Large intestine (tissue), 3 donors: ENCODE measurements at regions not wholly inside any gene's neighbourhood (a gene's known extent, or its start where the extent isn't known, plus 50 kb on each side); places are given as distances from the start of the nearest gene placed in this dataset.

Source experiments
- DNase-seq, 2 donors: peaks; one replicate each; pipeline versions ENCODE4 v3.0.0 to v3.0.0-alpha.2; 2013
- H3K27ac ChIP-seq: one replicate; pipeline ENCODE4 v1.5.1; 2013; ENCODE audit warnings: low read length
- H3K27me3 ChIP-seq: 2 replicates; pipeline ENCODE4 v1.6.1; 2013; ENCODE audit warnings: low read length; ENCODE audit not compliant: control insufficient read depth, insufficient read depth
- H3K36me3 ChIP-seq: 2 replicates; pipeline ENCODE4 v1.6.1; 2013; ENCODE audit warnings: low read length; ENCODE audit not compliant: control insufficient read depth, insufficient read depth
- H3K4me1 ChIP-seq: one replicate; pipeline ENCODE4 v1.6.1; 2013; ENCODE audit warnings: low read length; ENCODE audit not compliant: control insufficient read depth, insufficient read depth
- H3K4me3 ChIP-seq: one replicate; pipeline ENCODE4 v1.5.1; 2013; ENCODE audit warnings: low read length
- H3K9me3 ChIP-seq: one replicate; pipeline ENCODE4 v1.6.1; 2013; ENCODE audit warnings: mild to moderate bottlenecking, low read depth, low read length, moderate library complexity; ENCODE audit not compliant: control insufficient read depth
- WGBS: methylation state at CpG from one replicate; pipeline ENCODE4 v1.1.5; 2013; ENCODE audit warnings: low lambda C conversion rate; ENCODE audit not compliant: insufficient coverage; 5-methylcytosine and 5-hydroxymethylcytosine counted together

- no peak overlapping the region for H3K27ac ChIP-seq
- peaks cover 26% of the 10 kb centered on the region for H3K4me1 ChIP-seq
- no peaks in the 10 kb centered on the region for H3K9me3 ChIP-seq
- no peaks in the 10 kb centered on the region for H3K36me3 ChIP-seq
- DNase-seq: no peak
- H3K27me3 ChIP-seq: no peaks in the 10 kb centered on the region
- no CpG with 5 or more reads among the region's 1 CpG for WGBS
- no peak overlapping the region for H3K4me3 ChIP-seq
These were observed 220.7 kb downstream of the TBC1D2B start for GRCh38 chr15:77856705-77857346.

DNA sequence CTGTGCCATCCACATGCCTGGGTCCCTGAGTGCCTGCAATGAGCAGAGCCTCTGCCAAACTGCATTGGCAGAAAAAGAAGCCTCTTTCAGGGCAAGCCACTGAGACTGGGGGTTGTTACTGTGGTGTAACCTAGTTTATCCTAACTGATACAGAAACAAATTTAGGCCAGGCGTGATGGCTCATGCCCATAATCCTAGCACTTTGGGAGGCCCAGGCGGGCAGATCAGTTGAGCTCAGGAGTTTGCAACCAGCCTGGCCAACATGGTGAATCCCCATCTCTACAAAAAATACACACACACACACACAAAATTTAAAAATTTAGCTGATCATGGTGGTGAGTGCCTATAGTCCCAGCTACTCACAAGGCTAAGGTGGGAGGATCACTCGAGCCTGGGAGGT, 221.6 kb downstream of the TBC1D2B start:
- DNase-seq: no peak
- Histone ChIP-seq H3K27me3 (no peaks in the 10 kb centered on the region), H3K4me1 (peaks cover 33% of the 10 kb centered on the region), H3K27ac (no peak overlapping the region), H3K36me3 (no peaks in the 10 kb centered on the region), H3K9me3 (no peaks in the 10 kb centered on the region), H3K4me3 (no peak overlapping the region)
- WGBS: 100% methylated on average over 1 of the region's 3 CpGs

DNA sequence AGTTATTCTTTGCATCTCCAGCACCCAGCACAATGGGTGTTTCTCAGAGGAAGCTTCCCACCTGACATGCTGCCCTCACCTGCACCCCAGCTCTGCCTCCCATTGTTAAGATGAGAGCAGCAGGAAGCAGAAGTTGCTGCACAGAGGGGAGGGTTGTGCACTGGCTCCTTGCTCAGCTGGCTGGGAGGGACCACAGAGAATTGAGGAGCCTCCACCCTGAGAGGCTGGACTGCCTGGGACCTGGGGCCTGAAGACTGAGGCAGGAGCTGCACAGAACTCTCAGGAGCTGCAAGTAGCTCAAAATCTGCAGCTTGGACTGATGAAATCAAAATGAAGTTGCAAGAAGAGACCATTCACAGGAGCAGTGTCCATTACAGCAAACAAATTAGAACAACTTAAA, 222.3 kb upstream of the LINGO1 start:
- Histone ChIP-seq H3K4me1 (peaks cover 25% of the 10 kb centered on the region), H3K27me3 (no peaks in the 10 kb centered on the region), H3K36me3 (no peaks in the 10 kb centered on the region), H3K27ac (no peak overlapping the region), H3K9me3 (no peaks in the 10 kb centered on the region), H3K4me3 (no peak overlapping the region)
- DNase-seq: no peak

DNA sequence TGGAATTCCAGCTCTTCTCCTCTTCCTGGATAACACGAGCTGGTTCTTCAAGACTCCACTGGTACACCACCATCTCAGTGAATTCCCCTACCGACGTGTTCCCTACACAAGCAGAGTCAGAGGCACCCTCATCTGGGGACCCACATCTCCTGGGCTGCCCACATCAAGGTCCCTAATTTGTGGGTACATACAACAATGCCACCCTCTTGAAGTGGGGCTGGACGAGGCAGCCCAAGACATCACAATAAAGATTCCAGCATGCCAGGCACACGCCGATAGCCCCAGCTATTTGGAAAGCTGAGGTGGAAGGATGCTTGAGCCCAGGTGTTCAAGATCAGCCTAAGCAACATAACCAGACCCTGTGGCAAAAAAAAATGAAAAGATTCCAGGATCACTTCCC, 221.2 kb upstream of the LINGO1 start:
- no peak for DNase-seq
- H3K27me3 ChIP-seq: no peaks in the 10 kb centered on the region
- WGBS: no CpG with 5 or more reads among the region's 6 CpGs
- no peaks in the 10 kb centered on the region for H3K9me3 ChIP-seq
- no peak overlapping the region for H3K27ac ChIP-seq
- no peaks in the 10 kb centered on the region for H3K36me3 ChIP-seq
- H3K4me1 ChIP-seq: peaks cover 20% of the 10 kb centered on the region
- H3K4me3 ChIP-seq: no peak overlapping the region

GRCh38 chr15:77853008-77853328, 220.3 kb upstream of the LINGO1 start:
- Histone ChIP-seq H3K27ac (no peak overlapping the region), H3K4me3 (no peak overlapping the region), H3K27me3 (no peaks in the 10 kb centered on the region), H3K36me3 (no peaks in the 10 kb centered on the region), H3K4me1 (peaks cover 20% of the 10 kb centered on the region), H3K9me3 (no peaks in the 10 kb centered on the region)
- DNase-seq: no peak
- no CpG with 5 or more reads among the region's 7 CpGs for WGBS

GRCh38 chr15:77852241-77853007, 219.7 kb upstream of the LINGO1 start:
- H3K27me3 ChIP-seq: no peaks in the 10 kb centered on the region
- peaks cover 20% of the 10 kb centered on the region for H3K4me1 ChIP-seq
- peak in 1 of 2 donors; percentile 47 for DNase-seq
- H3K9me3 ChIP-seq: no peaks in the 10 kb centered on the region
- H3K4me3 ChIP-seq: no peak overlapping the region
- peak overlapping the region; percentile 77 for H3K27ac ChIP-seq
- WGBS: no CpG with 5 or more reads among the region's 23 CpGs
- H3K36me3 ChIP-seq: no peaks in the 10 kb centered on the region

DNA sequence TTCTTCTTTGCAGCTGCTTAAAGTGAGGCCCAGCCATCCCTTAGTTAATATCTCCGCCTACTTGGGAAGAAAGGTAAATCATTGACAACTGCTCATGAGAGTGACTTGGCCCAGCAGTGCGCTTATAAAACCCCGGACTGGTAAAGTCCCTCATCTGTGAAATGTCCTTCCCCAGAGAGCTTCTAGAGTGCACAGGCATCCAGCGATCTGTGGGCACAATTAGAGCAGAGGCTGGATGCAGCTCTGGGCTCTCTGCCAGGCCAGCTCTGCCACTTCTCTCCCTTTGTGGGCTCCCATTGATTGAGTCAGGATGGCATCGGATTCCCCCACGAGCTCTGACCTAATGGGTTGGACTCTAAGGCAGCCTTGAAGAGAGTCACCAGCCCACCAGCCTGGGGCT, 219.0 kb upstream of the LINGO1 start:
- H3K4me1 ChIP-seq: peaks cover 20% of the 10 kb centered on the region
- peak; percentile 67 to 86 for DNase-seq
- H3K27me3 ChIP-seq: no peaks in the 10 kb centered on the region
- H3K9me3 ChIP-seq: no peaks in the 10 kb centered on the region
- no CpG with 5 or more reads among the region's 6 CpGs for WGBS
- H3K27ac ChIP-seq: peak overlapping the region; percentile 77
- H3K4me3 ChIP-seq: no peak overlapping the region
- no peaks in the 10 kb centered on the region for H3K36me3 ChIP-seq

DNA sequence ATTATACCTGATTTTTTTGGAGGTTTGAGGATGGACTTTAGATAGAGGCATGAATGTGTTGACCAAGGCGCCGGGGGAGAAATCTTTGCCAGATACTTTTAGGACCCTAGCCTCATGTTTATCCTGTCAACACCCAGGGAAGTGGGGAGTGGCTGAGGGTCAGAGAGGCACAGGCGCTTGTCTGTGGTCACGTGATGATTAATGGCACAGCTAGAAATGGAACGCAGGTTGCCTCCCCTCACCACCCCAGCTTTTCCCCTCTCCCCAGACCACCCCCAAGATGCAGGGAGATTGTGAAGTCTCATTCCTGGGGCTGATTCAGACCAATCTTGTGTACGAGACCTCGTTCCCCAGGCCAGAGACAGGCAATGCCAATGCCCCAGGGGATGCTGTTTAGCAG, 218.4 kb upstream of the LINGO1 start:
- no peaks in the 10 kb centered on the region for H3K36me3 ChIP-seq
- H3K27me3 ChIP-seq: no peaks in the 10 kb centered on the region
- no CpG with 5 or more reads among the region's 7 CpGs for WGBS
- H3K4me3 ChIP-seq: no peak overlapping the region
- H3K27ac ChIP-seq: peak overlapping the region; percentile 77
- DNase-seq: no peak
- no peaks in the 10 kb centered on the region for H3K9me3 ChIP-seq
- H3K4me1 ChIP-seq: peaks cover 20% of the 10 kb centered on the region

DNA sequence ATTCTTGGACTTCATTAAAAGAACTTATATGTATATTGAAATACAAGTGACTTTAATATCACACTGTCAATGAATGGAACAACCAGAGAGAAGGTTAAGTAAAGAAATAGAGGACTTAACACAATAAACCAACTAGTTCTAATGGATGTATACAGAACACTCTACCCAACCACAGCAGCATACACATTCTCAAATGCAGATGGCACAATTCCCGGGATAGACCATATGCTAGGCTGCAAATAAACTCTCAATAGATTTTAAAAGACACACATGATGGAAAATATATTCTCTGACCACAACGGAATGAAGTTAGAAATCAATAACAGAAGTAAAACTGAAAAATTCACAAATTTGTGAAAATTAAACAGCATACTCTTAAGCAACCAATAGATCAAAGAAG, 214.3 kb upstream of the LINGO1 start:
- Histone ChIP-seq H3K4me1 (peaks cover 14% of the 10 kb centered on the region), H3K9me3 (peaks cover 5% of the 10 kb centered on the region), H3K36me3 (no peaks in the 10 kb centered on the region), H3K4me3 (no peak overlapping the region), H3K27ac (no peak overlapping the region), H3K27me3 (no peaks in the 10 kb centered on the region)
- 83% methylated on average over 1 of the region's 2 CpGs for WGBS
- DNase-seq: no peak

- Histone ChIP-seq H3K36me3 (no peaks in the 10 kb centered on the region), H3K27ac (no peak overlapping the region), H3K4me3 (no peak overlapping the region), H3K27me3 (no peaks in the 10 kb centered on the region), H3K4me1 (peaks cover 10% of the 10 kb centered on the region), H3K9me3 (peaks cover 5% of the 10 kb centered on the region)
- 20% methylated on average over 1 of the region's 2 CpGs for WGBS
- DNase-seq: no peak
These were observed 213.6 kb upstream of the LINGO1 start for GRCh38 chr15:77846360-77846759.
